Hematopoietic multipotent progenitor cell treated with erythropoietin and hydrocortisone succinate and interleukin-3 and kit ligand, for 4 days (in vitro differentiated cells): ENCODE measurements at regions not wholly inside any gene's neighbourhood (a gene's known extent, or its start where the extent isn't known, plus 50 kb on each side); places are given as distances from the start of the nearest gene placed in this dataset.
"Not testable (repeated sequence)": the region's sequence is repeated elsewhere in the genome, so short reads cannot be mapped to it uniquely, and the experiment has no call there.

Experiments
- DNase-seq: peaks from one replicate; pipeline ENCODE4 v3.0.0-alpha.2; 2015

DNA sequence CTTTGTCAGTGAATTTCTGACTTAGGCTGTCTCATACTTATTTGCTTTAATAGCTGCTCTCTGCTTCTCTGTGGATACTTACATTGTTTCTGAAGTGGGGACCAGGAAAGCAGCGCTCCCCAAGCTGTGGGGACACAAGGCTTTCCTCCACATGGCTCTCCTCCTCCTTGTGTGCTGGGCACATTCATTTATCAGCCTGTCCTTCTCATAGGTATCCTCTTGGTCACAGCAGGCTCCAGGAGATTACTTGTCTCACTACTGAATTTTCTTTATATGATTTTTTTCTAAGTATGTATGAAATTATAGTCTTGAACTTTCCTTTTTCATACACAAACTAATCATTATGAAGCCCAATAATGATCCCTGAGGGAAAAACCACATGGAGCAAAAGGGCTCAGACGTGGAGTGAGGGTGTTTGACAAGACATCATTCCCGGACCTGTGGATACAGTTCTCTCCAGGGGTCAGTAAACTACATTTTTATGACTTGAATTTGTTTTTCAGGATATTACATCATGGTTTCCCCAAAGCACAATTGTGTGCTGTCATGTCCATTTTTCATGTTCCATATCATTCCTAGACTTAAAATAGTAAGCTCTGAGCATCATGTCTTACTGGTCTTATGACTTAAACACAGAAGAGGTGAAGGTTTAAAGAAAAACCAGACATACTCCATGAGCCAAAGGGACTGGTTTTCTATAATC is 234.5 kb downstream of the PCSK1 start:
- no peak for DNase-seq

DNA sequence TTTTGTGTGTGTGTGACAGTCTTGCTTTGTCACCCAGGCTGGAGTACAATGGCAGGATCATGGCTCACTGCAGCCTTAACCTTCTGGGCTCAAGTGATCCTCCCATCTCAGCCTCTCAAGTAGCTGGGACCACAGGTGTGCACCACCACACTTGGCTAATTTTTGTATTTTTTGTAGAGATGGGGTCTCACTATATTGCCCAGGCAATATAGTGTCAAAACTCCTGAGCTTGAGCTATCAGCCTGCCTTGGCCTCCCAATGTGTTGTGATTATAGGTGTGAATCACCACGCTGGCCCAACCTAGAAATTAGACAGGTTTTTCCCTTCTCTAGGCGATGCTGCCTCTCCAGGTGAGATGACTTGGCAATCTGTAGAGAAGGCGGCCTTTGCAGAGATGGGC is 235.3 kb downstream of the PCSK1 start:
- not testable (repeated sequence) for DNase-seq

DNA sequence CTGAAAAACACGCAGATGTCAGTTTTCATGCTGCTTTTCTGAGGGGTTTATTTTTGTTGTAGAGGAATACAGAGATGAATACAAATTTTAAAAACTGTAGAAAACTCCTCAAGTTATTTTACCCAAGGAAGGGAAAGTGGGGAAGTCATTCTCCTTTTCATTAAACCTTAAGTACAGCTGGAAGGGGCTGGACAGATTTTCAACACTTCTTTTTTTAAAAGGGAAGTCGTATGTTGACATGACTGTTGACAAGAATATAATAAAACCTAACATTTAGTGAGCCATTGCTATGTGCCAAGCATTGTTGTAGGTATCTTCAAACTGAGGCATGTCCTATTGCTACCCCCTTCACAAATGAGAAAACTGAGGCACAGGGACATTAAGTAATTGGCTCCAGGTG is 235.7 kb upstream of the ELL2 start:
- DNase-seq, result no peak

DNA sequence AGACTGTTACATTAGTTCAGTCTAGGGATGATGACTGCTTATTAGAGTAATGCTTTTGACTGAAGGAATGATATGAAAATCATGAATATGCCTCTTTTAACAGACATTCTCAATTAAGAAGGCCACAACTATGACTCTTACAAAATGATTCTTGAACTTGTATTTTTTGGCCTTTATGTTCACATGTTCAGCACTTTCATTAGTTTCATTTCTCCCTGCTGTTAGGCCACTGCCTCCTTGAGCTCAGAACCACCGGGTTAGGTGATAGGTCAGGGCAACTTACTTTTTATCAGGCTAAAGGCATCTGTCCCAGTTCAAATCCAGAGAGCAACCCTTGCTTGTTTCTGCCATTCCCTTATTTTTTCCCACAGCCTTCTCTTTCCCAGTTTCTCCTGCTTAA is 235.2 kb upstream of the ELL2 start:
- no peak for DNase-seq

DNA sequence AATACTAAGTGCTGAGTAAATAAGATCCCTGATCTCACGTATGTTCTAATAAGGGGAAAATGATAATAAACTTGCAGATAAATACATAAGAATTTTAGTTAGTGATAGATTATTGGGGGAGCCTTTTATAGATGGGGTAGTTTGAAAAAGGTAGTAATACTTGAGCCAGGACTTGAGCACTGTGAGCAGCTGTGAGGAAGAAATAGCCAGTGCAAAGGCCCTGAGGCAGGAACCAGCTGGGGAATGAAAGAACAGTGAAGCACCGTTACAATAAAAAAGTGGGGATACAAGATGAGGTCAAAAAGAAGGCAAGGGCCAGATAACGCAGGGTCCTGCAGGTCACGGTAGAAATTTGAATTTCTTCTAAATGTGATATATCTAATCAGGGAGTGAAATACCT is 234.8 kb upstream of the ELL2 start:
- no peak for DNase-seq

DNA sequence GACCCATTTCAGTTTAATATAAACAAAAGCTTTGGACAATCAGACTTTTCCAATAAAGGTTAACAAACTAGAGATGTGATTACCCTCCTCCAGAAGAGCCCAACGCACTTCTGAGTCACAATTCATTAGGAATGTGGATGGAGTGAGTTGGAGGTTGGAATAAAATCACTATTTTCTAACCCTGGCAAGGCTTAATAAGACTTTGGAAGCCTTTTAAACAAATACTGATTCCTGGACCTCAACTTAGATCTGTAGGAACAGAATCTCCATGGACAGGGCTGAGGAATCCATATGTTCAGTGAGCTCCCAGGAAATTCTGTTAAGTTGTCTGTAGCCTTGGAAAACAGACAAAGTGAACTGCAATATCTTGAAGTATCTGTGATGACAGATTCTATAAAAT is 233.5 kb upstream of the ELL2 start:
- no peak for DNase-seq

DNA sequence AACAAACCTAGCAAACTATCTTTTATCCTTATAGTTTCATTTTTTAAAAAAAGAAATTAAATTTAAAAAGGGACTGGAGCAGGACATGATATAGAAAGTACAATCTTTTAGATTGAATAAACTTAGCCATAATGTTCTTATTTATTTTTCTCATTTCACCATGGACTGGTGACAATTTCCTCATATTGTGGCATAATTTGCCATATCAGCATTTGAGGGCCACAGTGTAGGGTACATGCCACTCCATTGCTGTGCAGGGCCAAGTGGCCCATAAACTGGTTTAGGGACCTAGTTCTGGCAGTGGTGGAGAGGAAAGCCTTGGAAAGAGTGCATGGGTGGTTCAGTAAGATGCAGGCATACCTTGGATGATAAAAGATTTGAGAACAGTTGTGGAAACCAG is 232.9 kb upstream of the ELL2 start:
- DNase-seq, result no peak

DNA sequence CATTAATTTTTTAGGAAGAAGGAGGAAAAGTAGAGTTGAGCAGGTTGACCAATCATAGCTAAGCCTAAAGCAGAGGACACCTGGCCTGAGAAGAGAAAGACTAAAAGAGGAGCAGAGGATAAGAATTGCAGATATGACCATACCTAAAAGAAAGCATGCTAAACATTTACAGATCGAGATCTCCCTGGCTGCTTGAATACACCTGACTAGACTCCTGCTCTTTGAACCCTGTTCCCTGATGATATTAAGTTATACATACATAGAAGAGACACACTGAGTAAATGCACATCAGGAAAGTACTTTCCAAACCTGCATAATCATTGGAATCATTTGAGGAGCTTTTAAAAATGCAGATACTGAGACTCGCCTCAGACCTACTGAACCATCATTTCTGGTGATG is 232.3 kb upstream of the ELL2 start:
- no peak for DNase-seq

DNA sequence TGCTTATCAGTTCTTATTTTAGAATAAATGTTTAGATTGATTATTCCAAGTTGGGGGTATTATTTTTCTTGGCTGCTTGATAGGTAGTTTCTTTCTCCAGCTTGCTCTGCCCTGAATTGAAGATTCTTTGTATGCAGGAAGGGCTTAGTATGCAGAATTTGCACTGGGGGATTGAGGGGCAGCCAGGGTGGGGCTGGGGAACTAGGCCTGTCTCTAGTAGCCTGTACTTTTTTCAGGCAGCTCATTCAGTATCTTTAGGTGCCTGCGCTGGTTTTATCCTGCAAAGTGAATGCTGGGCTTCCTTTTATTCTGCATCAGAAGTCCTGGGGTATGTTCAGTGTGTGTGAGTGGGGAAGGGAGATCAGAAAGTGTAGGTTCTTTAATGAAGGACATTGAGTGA is 228.3 kb upstream of the ELL2 start:
- no peak for DNase-seq

DNA sequence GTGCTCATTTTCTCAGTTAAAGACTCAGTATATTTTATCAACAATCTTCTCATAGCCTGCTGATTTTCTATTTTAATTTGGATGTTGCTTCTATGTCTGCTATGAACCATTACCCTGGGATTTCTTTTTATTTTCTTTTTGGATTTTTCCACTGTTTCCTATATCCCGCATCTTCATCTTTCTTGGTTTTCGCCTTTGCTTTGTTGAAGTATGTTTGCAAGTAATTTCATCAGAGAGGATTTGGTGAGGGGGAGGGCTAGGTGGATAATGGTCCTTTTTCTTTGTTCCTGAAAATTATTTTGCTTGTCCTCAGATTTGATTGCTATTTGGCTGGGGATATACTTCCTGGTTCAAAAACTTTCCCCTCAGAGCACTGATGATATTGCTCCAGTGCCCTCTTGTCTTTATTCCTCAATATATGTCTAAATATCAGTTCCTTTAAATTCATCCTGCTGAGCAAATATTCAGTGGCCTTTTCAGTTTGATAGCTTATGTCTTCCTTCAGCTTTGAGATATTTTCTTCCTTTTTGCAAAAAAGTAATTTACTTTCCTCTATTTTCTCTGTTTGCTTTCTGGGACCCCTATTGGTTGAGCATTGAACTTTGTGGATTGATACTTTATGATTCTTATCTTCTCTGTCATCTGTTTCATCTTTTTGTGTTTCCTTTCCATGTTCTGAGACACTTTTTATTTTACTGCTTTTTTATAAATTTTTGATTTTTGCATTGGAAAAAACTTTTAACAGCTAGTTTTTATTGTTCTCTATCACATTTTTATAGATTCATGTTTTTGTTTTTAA is 227.6 kb upstream of the ELL2 start:
- no peak for DNase-seq

DNA sequence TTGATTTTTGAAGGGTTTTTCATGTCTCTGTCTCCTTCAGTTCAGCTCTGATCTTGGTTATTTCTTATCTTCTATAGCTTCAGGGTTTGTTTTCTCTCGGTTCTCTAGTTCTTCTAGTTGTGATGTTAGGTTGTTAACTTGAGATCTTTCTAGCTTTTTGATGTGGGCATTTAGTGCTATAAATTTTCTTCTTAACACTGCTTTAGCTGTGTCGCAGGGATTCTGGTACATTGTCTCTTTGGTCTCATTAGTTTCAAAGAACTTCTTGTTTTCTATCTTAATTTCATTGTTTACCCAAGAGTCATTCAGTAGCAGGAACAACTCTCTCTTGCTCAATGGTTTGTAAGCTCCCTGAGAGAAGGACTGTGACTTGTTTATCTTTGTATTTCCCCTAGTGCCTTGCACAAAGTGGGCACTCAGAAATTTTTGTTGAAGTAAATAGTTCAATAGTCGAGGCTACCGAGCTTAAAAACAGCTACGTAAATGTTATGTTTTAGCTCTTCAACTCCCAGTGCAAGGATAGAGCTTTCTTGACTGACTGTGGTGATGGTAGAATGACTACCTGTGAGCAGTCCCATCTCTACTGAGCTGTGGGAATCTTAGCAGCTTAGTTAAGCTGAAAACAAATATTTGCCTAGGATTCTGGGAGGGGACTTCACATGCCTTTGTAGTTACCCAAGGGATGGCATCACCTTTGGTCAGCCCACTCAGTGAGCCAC is 225.8 kb upstream of the ELL2 start:
- no peak for DNase-seq

DNA sequence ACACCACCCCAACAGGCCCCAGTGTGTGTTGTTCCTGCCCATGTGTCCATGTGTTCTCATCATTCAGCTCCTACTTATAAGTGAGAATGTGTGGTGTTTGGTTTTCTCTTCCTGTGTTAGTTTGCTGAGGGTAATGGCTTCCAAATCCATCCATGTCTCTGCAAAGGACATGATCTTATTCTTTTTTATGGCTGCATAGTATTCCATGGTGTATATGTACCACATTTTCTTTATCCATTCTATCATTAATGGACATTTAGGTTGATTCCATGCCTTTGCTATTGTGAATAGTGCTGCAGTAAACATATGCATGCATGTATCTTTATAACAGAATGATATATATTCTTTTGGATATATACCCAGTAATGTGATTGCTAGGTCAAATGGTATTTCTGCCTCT is 222.9 kb upstream of the ELL2 start:
- not testable (repeated sequence) for DNase-seq

DNA sequence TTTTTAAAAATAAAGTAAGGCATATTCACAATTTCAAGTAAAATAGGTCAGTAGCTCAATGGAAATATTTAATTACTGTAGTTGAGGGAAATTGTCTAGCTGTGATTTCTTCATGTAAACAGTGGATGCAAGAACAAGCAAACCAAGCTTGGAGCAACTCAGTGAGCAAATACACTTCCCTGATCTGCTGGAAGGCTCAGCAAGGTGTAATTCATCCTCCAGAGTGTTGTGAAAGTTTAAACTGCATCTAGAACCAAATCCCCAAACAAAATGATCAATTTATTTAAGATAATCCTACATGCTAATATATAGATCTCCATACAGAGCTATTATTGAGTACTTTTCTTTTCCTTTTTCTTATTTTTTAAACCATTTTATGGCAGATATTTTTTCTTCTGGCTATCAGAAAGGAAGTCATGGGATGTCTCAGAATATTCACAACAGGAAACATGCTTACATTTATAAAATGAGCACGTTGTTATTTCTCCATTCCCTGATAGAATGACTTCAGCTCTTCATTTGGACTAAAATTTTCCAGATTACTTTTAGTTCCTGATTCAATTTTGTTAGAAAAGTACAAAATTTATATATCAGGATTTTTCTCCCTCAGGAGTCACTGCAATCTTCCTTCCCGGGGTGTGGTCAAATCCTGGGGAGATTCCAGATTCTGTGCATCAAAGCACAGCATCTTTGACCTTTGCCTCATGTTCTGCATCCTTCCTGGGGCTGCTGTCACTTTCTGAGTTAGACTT is 219.2 kb upstream of the ELL2 start:
- no peak for DNase-seq

DNA sequence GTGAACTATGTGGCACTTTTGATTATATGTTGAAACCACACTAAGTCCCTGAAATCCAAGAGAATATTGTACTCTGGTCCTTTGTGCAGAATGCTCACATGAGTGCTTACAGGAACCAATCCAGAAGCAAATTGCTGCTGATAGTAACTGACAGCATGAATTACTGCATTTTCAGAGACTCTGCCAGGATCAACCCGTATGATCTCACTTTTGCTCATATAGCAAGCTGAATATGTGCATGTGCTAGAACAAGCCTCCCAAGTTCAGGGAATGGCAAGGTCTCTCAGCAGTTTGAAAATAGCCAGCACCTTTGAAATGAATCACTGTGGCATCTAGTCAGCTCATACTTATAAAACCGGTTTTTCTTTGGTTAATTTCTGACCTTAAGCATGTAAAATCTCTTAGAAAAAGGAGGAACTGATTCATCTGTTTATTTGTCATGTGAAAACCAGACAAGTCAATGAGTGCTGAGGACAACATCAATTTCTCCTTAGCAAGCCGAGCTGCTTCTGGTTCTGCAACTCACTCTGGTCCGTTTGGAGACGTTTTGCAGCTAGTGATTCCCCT is 215.7 kb upstream of the ELL2 start:
- no peak for DNase-seq

DNA sequence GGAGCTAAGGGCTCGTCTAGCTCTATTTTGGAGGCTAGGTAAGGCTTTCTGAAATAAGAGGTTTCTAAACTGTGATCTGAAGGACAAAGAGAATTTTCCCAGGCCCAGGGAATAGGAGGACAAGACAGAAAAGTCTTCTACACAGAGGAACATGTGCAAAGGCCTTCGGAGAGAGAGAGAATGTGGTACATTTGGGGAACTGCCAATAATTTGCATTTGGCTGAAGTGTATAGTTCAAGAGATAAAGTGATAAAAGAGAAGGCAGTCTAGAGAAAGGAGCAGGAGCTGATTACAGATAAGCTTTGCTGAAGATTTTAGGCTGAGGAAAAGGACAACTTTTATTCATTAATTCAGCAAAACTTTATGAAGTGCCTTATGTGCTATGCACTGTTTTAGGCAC is 214.4 kb upstream of the ELL2 start:
- peak; percentile 64 for DNase-seq

DNA sequence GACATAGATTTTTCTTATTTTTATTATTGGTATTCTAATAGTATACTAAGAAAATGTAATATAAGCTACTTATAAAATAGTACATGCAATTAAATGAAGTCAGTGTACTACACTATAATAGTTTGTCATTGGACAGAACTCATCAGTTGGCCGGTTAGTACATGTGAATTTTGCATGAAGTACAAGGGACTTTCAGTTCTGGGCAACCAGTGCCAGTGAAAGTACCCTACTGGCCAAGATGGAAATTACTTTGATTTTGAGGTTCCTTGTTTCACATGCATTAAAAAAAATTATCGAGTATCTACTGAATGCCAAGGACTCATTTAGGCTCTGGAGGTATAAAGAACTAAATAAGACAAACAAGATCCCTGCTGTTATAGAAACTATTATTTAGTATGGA is 213.4 kb upstream of the ELL2 start:
- peak; percentile 53 for DNase-seq

DNA sequence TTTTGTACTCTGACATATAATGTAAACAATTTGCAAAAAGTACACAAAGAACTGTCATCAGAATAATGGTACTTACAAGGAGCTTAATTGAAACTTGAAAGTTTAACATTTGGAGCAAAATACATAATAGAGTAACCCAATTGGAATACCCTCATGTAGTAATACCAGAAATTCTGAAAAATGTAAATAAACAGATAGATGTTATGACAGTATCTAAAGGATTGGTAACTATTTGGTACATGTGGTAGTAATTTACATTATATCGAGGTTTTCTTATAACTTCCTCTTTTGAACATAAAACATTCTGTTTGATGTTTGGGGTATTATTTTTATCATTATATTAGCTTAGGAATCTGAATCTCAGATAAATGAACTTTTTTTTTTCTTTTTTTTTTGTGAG is 211.7 kb upstream of the ELL2 start:
- DNase-seq, result no peak

DNA sequence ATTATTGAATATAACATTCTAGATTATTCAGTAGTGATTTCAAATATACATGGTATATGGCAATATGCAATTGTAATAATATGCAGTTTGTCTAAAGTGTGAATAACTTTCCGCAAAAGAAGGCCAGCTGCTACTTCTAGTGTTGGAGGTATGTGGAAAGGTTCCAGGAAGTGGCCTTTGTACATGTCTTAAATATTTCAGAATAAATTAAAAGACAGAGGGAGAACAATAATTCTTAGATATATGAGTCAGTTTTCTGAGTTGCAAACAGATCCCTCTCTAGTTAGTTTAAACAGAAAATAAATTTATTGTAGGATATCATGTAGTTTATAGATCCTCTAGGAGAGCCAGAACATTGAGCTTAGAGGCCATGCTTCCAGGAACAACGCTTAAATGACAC is 210.8 kb upstream of the ELL2 start:
- DNase-seq, result no peak

DNA sequence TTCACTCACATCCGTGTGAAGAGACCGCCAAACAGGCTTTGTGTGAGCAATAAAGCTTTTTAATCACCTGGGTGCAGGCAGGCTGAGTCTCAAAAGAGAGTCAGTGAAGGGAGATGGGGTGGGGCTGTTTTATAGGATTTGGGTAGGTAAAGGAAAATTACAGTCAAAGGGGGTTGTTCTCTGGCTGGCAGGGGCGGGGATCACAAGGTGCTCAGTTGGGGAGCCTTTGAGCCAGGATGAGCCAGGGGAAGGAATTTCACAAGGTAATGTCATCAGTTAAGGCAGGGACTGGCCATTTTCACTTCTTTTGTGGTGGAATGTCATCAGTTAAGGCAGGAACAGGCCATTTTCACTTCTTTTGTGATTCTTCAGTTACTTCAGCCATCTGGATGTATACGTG is 210.3 kb upstream of the ELL2 start:
- DNase-seq, result not testable (repeated sequence)

DNA sequence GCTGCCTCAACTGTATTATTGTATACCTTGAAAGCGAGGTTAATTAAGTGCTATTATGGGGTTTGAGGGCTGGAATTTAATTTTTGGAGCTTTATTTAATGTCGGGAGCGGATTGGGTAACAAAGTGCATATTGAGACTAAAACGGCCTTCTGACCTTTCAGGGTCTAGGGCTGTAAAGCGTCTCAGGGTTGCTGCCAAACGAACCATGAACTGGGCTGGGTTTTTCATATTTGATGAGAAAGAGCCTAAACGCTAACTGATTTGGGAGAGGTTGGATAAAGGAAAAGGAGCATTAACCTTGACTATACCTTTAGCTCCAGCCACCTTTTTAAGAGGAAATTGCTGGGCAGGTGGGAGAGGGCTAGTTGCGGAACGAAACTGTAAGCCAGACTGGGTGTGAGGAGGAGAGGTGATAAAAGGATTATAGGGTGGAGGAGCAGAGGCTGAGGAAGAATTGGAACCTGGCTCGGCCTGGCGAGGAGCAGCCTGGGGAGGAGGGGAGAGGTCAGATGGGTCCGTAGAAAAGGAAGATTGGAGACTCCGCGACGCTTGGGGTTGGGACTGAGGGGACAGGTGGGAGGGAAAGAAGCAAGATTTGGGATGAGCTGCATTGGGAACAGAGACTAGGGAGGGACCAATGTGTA is 209.0 kb upstream of the ELL2 start:
- not testable (repeated sequence) for DNase-seq

DNA sequence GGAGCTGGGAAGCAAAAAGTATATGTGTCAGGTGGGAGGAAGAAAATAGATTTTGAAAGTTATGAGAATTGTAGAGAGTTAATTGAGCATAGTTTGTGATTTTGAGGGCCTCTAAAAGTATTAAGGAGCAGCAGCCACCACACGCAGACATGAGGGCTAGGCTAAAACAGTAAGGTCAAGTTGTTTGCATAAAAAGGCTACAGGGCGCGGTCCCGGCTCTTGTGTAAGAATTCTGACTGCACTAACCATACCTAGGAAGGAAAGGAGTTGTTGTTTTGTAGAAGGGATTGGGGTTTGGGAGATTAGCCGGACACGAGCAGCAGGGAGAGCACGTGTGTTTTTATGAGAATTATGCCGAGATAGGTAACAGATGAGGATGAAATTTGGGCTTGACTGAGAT is 207.2 kb upstream of the ELL2 start:
- DNase-seq, result not testable (repeated sequence)

DNA sequence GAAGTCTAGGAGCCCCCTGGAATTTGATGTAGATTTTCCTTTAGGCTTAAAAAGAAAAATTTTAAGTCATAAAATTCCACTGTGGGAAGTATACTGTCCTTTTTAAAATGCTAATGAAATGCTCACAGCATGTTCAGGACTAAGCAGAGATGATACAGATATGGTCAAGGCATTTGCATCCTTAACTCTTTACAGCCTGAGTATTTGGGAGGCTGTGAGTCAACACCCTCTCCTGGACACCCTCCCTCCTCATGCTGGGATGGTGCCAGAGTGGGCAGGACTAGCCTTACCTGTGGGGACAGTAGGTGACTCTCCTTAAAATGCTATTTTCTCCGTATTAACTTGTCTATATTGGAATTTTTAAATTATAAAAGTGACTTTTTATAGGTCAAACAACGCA is 197.4 kb upstream of the ELL2 start:
- DNase-seq, result no peak
